Subcutaneous abdominal adipose tissue (tissue), 5 donors: ENCODE measurements at regions not wholly inside any gene's neighbourhood (a gene's known extent, or its start where the extent isn't known, plus 50 kb on each side); places are given as distances from the start of the nearest gene placed in this dataset.

ENCODE experiments used
- H3K27ac ChIP-seq: one replicate; pipeline ENCODE4 v1.7.0; 2013; ENCODE audit warnings: low read depth, mild to moderate bottlenecking, inconsistent platforms, low read length, moderate library complexity
- H3K27me3 ChIP-seq, 5 donors: one replicate each; pipeline ENCODE4 v1.7.0; 2013; ENCODE audit warnings: low read length in 5 of 5, inconsistent platforms in 1 of 5; ENCODE audit not compliant: control insufficient read depth in 5 of 5, insufficient read depth in 4 of 5
- H3K36me3 ChIP-seq, 5 donors: one replicate each; pipeline ENCODE4 v1.7.0; 2013; ENCODE audit warnings: low read length in 5 of 5; ENCODE audit not compliant: control insufficient read depth in 5 of 5, insufficient read depth in 5 of 5
- H3K4me1 ChIP-seq, 5 donors: one replicate each; pipeline ENCODE4 v1.7.0; 2013; ENCODE audit warnings: low read length in 5 of 5, mild to moderate bottlenecking in 3 of 5, moderate library complexity in 1 of 5; ENCODE audit not compliant: control insufficient read depth in 5 of 5, insufficient read depth in 5 of 5
- H3K4me3 ChIP-seq, 5 donors: one replicate each; pipeline ENCODE4 v1.7.0; 2013; ENCODE audit warnings: low read length in 5 of 5, low read depth in 1 of 5
- H3K9ac ChIP-seq, 5 donors: one replicate each; pipeline ENCODE4 v1.7.0; 2013; ENCODE audit warnings: low read length in 5 of 5, mild to moderate bottlenecking in 4 of 5, moderate library complexity in 3 of 5
- H3K9me3 ChIP-seq, 5 donors: one replicate each; pipeline ENCODE4 v1.7.0; 2013; ENCODE audit warnings: low read length in 5 of 5; ENCODE audit not compliant: control insufficient read depth in 5 of 5
- donor health status: healthy.
- donor health status: healthy.
- donor health status: healthy.
- donor health status: healthy.
- donor health status: healthy.

DNA sequence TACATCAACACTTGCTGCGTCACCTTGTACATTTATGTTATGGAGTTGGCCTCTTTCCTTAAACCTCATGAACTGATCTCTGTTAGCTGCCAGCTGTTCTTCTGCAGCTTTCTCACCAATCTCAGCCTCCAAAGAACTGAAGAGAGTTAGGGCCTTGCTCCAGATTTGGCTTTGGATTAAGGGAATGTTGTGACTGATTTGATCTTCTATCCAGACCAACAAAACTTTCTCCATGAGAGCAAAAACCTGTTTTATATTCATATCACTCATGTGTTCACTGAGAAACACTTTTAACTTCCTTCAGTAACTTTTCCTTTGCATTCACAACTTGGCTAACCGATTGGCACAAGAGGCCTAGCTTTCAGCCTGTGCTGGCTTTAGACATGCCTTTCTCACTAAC is 1156.0 kb upstream of the CADM2 start:
- Histone ChIP-seq H3K9ac (no peak overlapping the region), H3K9me3 (no peaks in the 10 kb centered on the region), H3K4me3 (no peak overlapping the region), H3K4me1 (no peaks in the 10 kb centered on the region), H3K27me3 (no peaks in the 10 kb centered on the region), H3K27ac (no peak overlapping the region), H3K36me3 (no peaks in the 10 kb centered on the region)

DNA sequence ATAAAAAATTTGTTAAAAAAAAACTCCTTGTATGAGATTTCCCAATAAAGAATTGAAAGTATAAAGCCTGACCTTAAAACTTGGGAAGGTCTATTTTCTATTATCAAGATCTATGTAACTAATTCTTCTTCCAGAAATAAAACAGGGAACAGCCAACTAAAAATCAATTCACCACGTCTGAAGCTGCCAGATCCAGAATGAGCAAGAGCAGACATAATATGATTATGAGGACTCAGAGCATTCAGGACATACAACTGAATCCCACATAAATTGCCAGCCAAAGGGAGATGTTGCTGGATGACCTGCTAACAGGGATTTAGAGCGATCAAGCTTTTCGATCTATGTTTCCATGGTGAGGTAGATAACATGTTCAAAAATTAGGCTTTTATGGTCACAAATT is 1151.3 kb upstream of the CADM2 start:
- Histone ChIP-seq H3K4me1 (no peaks in the 10 kb centered on the region), H3K36me3 (no peaks in the 10 kb centered on the region), H3K9me3 (no peaks in the 10 kb centered on the region), H3K4me3 (no peak overlapping the region), H3K27me3 (no peaks in the 10 kb centered on the region), H3K9ac (no peak overlapping the region), H3K27ac (no peak overlapping the region)

DNA sequence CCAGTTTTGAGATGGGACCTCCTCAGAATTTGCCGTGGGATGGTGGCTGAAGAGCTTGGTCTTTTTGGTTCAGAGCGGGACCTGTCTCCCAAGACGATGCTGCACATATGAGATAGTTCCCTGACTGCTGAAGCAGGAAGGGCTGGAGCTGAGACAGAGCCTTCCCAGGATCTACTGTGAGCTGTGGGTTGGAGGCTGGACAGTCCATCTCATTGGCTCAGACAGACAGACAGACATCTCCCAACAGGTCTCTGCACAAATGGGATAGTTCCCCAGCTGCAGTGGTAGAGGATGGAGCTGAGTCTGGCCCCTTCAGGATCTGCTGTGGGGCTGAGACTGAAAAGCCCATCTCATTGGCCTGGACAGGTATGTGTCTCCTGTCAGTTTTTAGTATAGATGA is 1145.6 kb upstream of the CADM2 start:
- no peak overlapping the region for H3K4me3 ChIP-seq
- H3K9me3 ChIP-seq, result peaks cover 0 to 6% (median 0%) of the 10 kb centered on the region in 5 donors
- no peak overlapping the region for H3K9ac ChIP-seq
- H3K36me3 ChIP-seq, result no peaks in the 10 kb centered on the region
- H3K4me1 ChIP-seq, result no peaks in the 10 kb centered on the region
- H3K27me3 ChIP-seq, result no peaks in the 10 kb centered on the region
- H3K27ac ChIP-seq, result no peak overlapping the region

DNA sequence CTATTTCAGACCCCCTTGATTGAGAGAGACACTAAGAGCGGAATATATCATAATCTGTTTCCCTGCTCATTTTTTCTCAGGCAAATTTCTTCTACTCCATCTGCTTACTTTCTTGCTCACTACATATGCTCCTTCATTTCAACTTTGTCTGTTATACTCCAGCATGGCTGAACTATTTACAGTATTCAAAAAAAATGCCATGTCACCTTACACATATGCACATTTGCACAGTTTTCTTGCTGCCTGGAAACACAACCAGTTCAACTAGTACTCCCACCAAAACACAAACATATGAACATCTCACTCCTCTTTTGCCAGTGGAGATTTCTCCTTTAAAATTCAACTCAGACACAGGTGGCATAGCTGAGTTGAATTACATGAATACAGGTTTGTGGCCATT is 1142.1 kb upstream of the CADM2 start:
- Histone ChIP-seq H3K9me3 (peaks cover 0 to 6% (median 0%) of the 10 kb centered on the region in 5 donors), H3K27ac (no peak overlapping the region), H3K9ac (no peak overlapping the region), H3K27me3 (no peaks in the 10 kb centered on the region), H3K36me3 (no peaks in the 10 kb centered on the region), H3K4me1 (no peaks in the 10 kb centered on the region), H3K4me3 (no peak overlapping the region)

DNA sequence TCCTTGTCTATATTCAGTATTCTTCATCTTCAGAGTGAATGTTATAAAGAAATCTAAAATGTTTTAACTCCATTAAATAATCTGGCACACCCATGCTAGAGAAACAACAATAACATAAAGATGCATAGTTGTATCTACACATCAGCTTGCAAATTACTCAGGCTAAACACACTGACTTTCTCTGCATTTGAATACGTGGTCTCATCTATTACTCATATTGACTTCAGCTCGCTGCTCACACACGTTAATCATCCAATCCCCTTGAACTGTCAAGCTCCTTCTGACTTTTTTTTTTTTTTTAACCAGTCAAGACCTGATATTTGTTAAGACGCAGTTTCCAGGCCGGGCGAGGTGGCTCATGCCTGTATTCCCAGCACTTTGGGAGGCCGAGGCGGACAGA is 1137.3 kb upstream of the CADM2 start:
- no peak overlapping the region for H3K27ac ChIP-seq
- no peaks in the 10 kb centered on the region for H3K4me1 ChIP-seq
- H3K4me3 ChIP-seq, result no peak overlapping the region
- H3K36me3 ChIP-seq, result no peaks in the 10 kb centered on the region
- H3K9ac ChIP-seq, result no peak overlapping the region
- H3K9me3 ChIP-seq, result no peaks in the 10 kb centered on the region
- no peaks in the 10 kb centered on the region for H3K27me3 ChIP-seq

DNA sequence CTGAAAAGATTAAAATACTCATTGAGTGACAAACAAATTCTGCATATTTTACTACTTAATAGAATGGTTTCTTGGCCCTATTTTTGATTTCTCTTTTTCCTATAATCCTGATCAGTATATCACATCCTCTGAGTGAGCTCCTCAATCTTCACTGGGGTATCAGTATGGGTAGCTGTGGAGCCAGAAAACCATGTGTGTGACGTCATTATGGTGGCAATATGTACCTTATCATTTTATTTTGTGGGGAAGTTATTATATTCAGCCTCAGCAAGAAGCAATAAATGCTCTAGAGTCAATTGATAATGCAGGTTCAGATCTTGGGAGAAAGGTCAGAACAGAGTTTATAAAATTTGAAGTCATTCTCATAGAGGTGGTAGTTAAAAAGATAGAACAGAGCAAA is 1135.7 kb upstream of the CADM2 start:
- Histone ChIP-seq H3K27ac (no peak overlapping the region), H3K9me3 (no peaks in the 10 kb centered on the region), H3K4me3 (no peak overlapping the region), H3K27me3 (no peaks in the 10 kb centered on the region), H3K4me1 (no peaks in the 10 kb centered on the region), H3K36me3 (no peaks in the 10 kb centered on the region), H3K9ac (no peak overlapping the region)

DNA sequence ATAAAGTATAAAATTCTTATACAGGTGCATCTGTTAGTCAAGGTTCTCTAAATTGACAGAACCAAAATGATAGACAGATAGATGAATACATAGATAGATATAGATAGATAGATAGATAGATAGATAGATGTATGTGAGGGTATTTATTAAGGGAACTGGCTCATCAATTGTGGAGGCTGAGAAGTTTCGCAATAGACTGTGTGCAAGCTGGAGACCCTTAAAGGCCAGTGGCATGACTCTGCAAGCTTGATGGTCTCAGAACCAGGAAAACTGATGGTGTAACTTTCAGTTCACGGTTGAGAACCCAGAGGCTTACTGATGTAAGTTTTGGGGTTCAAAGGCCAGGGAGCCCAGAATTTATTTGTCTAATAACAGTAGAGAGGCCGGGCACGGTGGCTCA is 1123.7 kb upstream of the CADM2 start:
- Histone ChIP-seq H3K27me3 (no peaks in the 10 kb centered on the region), H3K4me3 (no peak overlapping the region), H3K36me3 (no peaks in the 10 kb centered on the region), H3K4me1 (no peaks in the 10 kb centered on the region), H3K27ac (no peak overlapping the region), H3K9me3 (peaks cover 0 to 8% (median 2%) of the 10 kb centered on the region in 5 donors), H3K9ac (no peak overlapping the region)

DNA sequence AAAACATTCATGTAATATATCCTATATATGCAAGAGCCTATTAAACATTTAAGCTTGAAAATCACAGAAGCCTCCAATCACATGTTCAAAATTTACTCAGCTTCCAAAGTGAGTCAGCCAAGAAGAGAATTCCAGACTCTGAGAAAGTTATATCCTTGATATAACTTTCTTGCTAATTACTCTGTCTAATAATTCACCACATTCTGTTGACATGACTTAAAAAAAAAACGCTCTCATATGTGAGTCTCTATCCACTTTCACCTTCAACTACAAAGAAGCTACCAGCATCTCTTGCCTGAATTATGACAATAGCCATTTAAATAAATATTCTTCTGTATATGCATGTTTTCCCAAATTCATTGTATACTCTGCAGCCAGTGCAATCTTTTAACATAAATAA is 1116.3 kb upstream of the CADM2 start:
- H3K4me1 ChIP-seq, result no peaks in the 10 kb centered on the region
- H3K4me3 ChIP-seq, result no peak overlapping the region
- no peak overlapping the region for H3K9ac ChIP-seq
- peaks cover 0 to 4% (median 2%) of the 10 kb centered on the region in 5 donors for H3K9me3 ChIP-seq
- no peaks in the 10 kb centered on the region for H3K36me3 ChIP-seq
- H3K27me3 ChIP-seq, result no peaks in the 10 kb centered on the region
- no peak overlapping the region for H3K27ac ChIP-seq

DNA sequence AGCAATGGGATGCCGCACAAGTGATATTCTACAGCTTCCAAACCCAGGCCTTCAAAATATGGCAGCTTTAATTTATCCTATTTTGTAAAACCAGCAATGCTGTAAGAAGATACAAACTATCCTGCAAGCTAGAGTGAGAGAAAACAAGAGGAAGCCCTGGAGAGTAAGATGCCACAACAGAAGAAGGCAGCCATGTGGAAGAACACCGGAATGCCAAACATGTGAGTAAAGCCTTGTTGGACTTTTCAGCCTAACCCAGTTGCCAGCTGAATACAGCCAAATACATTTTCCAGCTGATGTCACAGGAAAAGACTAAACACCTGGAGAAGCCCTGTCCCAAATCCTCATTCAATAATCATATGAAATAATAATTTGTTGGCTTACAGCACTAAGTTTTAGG is 1115.1 kb upstream of the CADM2 start:
- Histone ChIP-seq H3K9ac (no peak overlapping the region), H3K4me1 (no peaks in the 10 kb centered on the region), H3K27me3 (no peaks in the 10 kb centered on the region), H3K9me3 (no peaks in the 10 kb centered on the region), H3K4me3 (no peak overlapping the region), H3K36me3 (no peaks in the 10 kb centered on the region), H3K27ac (no peak overlapping the region)

DNA sequence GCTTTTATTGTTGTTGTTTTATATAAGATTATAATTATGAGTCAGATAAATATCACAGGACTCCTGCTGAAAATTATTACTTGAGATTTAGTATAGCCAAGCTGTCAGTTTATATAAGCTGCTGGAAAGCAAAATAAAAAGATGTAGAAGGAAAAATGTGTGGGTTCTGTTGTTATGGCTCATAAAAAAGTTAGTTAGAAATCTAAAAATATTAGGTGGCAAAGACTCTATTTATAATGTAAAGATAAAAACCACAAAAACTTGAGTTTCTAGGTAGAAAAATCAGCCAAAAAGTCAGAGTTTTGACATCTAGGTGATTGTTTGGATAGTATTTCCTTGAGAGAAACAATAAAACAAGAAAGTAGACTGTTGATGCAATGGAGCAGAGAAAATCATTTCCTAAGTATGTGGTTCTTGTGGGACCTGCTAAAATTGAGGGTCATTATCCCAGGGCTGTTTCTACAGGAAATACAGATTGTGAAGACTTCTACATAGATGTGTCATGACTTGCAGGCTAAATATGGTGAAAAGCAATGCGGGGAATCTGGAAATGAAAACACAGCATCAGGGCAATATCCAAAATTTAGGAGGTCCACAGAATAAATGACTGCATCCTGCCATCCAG is 1109.6 kb upstream of the CADM2 start:
- H3K9me3 ChIP-seq, result no peaks in the 10 kb centered on the region
- no peak overlapping the region for H3K9ac ChIP-seq
- no peaks in the 10 kb centered on the region for H3K4me1 ChIP-seq
- H3K27me3 ChIP-seq, result no peaks in the 10 kb centered on the region
- no peak overlapping the region for H3K4me3 ChIP-seq
- H3K36me3 ChIP-seq, result no peaks in the 10 kb centered on the region
- no peak overlapping the region for H3K27ac ChIP-seq

DNA sequence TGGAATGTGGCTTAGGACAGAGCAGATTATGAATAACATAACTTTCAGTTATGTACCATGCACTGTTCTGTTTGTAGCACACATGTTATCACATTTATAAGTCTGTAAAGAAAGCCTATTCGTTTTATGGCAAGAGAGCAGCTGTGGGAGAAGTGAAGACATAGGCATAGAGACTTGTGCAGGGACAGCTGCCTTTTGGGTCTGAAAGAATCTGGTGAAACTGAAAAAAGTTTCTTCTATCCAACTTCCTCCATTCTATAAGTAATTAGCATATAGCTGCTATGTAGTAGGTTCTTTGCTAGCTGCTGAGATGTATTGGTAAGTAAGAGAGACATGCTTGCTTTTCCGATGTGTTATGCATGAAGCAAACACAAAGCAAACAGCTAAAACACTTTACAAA is 1095.4 kb upstream of the CADM2 start:
- H3K27me3 ChIP-seq, result no peaks in the 10 kb centered on the region
- no peaks in the 10 kb centered on the region for H3K36me3 ChIP-seq
- H3K9me3 ChIP-seq, result peaks cover 0 to 6% (median 2%) of the 10 kb centered on the region in 5 donors
- no peak overlapping the region for H3K9ac ChIP-seq
- H3K4me1 ChIP-seq, result no peaks in the 10 kb centered on the region
- no peak overlapping the region for H3K4me3 ChIP-seq
- H3K27ac ChIP-seq, result no peak overlapping the region
